Liver (tissue), 3 donors: ENCODE measurements at regions not wholly inside any gene's neighbourhood (a gene's known extent, or its start where the extent isn't known, plus 50 kb on each side); places are given as distances from the start of the nearest gene placed in this dataset.

ENCODE experiments used
- FOXA2 ChIP-seq: IDR thresholded peaks from 2 replicates; pipeline ENCODE4 v1.6.1; 2016; ENCODE audit warnings: antibody characterized with exemption
- GABPA ChIP-seq, 2 donors: IDR thresholded peaks in 1 of 2; conservative IDR thresholded peaks in 1 of 2; 2 replicates each; pipeline ENCODE4 v1.6.1; 2016; ENCODE audit warnings: antibody characterized with exemption in 2 of 2, mild to moderate bottlenecking in 1 of 2, moderate library complexity in 1 of 2
- NR2F2 ChIP-seq: IDR thresholded peaks from 2 replicates; pipeline ENCODE4 v1.6.1; 2016; ENCODE audit warnings: antibody characterized with exemption
- RAD21 ChIP-seq, 2 donors: IDR thresholded peaks; 2 replicates each; pipeline ENCODE4 v1.6.1; 2016; ENCODE audit warnings: antibody characterized with exemption in 2 of 2, mild to moderate bottlenecking in 2 of 2
- TAF1 ChIP-seq: conservative IDR thresholded peaks from 2 replicates; pipeline ENCODE4 v1.6.1; 2016; ENCODE audit warnings: antibody characterized with exemption, mild to moderate bottlenecking
- YY1 ChIP-seq: IDR thresholded peaks from 2 replicates; pipeline ENCODE4 v1.6.1; 2016; ENCODE audit warnings: antibody characterized with exemption, mild to moderate bottlenecking
- TF ChIP-seq, protein P1 (sequence below): fragments of 150-350 bp; IDR thresholded peaks from 2 replicates; pipeline ENCODE4 v1.5.1; 2017; ENCODE audit warnings: improper control_type of control experiment, low read depth, low read length; ENCODE audit not compliant: missing input control
- TF ChIP-seq, protein P2 (sequence below): IDR thresholded peaks from 2 replicates; pipeline ENCODE4 v1.6.1; 2016; ENCODE audit warnings: antibody characterized with exemption, mild to moderate bottlenecking
- TF ChIP-seq, protein P3 (sequence below): IDR thresholded peaks from 2 replicates; pipeline ENCODE4 v1.6.1; 2016; ENCODE audit warnings: antibody characterized with exemption
- donor health status: healthy.
- donor health status: healthy.

DNA sequence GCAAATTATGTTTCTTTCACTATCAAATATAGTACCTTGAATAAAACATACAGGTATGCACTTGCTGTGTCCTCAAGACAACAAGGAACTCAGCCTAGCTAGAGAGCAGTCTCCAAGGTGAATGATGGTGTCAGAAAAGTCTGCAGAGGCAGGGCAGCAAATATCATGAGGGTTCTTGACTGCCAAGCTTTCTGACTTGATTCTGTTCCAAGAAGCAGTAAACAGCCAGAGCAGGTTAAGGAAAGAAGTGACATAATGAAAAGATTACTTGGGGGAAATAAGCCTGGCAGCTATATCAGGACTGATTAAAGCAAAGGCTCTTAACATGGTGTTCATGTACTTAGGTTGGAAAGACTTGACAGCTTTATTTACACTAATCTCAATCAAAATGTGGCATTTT is 192.2 kb upstream of the GADL1 start:
- TF ChIP-seq, protein P1, sequence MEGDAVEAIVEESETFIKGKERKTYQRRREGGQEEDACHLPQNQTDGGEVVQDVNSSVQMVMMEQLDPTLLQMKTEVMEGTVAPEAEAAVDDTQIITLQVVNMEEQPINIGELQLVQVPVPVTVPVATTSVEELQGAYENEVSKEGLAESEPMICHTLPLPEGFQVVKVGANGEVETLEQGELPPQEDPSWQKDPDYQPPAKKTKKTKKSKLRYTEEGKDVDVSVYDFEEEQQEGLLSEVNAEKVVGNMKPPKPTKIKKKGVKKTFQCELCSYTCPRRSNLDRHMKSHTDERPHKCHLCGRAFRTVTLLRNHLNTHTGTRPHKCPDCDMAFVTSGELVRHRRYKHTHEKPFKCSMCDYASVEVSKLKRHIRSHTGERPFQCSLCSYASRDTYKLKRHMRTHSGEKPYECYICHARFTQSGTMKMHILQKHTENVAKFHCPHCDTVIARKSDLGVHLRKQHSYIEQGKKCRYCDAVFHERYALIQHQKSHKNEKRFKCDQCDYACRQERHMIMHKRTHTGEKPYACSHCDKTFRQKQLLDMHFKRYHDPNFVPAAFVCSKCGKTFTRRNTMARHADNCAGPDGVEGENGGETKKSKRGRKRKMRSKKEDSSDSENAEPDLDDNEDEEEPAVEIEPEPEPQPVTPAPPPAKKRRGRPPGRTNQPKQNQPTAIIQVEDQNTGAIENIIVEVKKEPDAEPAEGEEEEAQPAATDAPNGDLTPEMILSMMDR, result no peak
- TF ChIP-seq, protein P2, sequence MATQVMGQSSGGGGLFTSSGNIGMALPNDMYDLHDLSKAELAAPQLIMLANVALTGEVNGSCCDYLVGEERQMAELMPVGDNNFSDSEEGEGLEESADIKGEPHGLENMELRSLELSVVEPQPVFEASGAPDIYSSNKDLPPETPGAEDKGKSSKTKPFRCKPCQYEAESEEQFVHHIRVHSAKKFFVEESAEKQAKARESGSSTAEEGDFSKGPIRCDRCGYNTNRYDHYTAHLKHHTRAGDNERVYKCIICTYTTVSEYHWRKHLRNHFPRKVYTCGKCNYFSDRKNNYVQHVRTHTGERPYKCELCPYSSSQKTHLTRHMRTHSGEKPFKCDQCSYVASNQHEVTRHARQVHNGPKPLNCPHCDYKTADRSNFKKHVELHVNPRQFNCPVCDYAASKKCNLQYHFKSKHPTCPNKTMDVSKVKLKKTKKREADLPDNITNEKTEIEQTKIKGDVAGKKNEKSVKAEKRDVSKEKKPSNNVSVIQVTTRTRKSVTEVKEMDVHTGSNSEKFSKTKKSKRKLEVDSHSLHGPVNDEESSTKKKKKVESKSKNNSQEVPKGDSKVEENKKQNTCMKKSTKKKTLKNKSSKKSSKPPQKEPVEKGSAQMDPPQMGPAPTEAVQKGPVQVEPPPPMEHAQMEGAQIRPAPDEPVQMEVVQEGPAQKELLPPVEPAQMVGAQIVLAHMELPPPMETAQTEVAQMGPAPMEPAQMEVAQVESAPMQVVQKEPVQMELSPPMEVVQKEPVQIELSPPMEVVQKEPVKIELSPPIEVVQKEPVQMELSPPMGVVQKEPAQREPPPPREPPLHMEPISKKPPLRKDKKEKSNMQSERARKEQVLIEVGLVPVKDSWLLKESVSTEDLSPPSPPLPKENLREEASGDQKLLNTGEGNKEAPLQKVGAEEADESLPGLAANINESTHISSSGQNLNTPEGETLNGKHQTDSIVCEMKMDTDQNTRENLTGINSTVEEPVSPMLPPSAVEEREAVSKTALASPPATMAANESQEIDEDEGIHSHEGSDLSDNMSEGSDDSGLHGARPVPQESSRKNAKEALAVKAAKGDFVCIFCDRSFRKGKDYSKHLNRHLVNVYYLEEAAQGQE, result no peak
- TF ChIP-seq, protein P3, sequence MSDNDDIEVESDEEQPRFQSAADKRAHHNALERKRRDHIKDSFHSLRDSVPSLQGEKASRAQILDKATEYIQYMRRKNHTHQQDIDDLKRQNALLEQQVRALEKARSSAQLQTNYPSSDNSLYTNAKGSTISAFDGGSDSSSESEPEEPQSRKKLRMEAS, result no peak
- TF ChIP-seq TAF1 (no peak), RAD21 (IDR thresholded peaks at IDR 0.05) (no peak), YY1 (no peak), FOXA2 (no peak), NR2F2 (no peak), GABPA (IDR thresholded peaks at IDR 0.05 in 1 of 2, conservative IDR thresholded peaks at IDR 0.05 in 1 of 2) (no peak)
